ENCODE measurements at regions not wholly inside any gene's neighbourhood (a gene's known extent, or its start where the extent isn't known, plus 50 kb on each side); places are given as distances from the start of the nearest gene placed in this dataset.

DNA sequence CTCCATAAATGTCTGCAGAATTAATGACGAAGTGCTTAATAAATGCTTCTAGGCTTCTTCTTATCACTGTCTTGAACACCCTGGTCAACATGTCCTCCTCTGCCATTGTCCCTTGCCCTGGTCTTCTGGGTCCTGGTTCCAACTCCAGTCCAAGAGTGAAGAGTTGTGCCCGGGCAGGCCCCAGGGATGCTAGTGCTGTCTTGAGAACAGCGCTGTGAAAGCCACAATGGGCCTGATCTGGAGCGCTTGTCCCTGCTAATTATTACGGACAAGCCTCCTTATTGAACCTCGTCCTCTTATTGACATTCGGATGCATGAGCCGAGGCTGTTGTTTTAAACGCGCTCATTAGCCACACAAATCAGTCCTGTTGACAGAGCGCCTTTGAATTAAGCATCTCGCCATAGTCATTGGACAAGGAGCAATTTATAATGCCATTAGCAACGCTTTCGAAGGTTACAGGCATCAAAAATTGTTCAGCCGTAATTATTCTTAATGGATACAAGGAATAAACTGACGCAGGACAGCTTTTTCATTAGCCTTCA lies 211.6 kb upstream of the POU3F1 start:
- TF ChIP-seq, protein P1, sequence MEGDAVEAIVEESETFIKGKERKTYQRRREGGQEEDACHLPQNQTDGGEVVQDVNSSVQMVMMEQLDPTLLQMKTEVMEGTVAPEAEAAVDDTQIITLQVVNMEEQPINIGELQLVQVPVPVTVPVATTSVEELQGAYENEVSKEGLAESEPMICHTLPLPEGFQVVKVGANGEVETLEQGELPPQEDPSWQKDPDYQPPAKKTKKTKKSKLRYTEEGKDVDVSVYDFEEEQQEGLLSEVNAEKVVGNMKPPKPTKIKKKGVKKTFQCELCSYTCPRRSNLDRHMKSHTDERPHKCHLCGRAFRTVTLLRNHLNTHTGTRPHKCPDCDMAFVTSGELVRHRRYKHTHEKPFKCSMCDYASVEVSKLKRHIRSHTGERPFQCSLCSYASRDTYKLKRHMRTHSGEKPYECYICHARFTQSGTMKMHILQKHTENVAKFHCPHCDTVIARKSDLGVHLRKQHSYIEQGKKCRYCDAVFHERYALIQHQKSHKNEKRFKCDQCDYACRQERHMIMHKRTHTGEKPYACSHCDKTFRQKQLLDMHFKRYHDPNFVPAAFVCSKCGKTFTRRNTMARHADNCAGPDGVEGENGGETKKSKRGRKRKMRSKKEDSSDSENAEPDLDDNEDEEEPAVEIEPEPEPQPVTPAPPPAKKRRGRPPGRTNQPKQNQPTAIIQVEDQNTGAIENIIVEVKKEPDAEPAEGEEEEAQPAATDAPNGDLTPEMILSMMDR (IDR thresholded peaks at IDR 0.05; ENCODE audit: low read length), result no peak
- no peak for TF ChIP-seq EZH2 (IDR thresholded peaks at IDR 0.05; ENCODE audit: borderline replicate concordance, low read length)

Data from OCI-LY1 (cell line).